LHCN-M2 (cell line): ENCODE measurements at regions not wholly inside any gene's neighbourhood (a gene's known extent, or its start where the extent isn't known, plus 50 kb on each side); places are given as distances from the start of the nearest gene placed in this dataset.

Experiments
- DNase-seq: peaks from one replicate; pipeline ENCODE4 v3.0.0-alpha.2; 2012; ENCODE audit warnings: low read depth

- DNase-seq = no peak
These were observed 205.7 kb downstream of the EPM2A start for GRCh38 chr6:145529582-145529981.

- DNase-seq = no peak
These were observed 204.9 kb downstream of the EPM2A start for GRCh38 chr6:145530454-145530853.

GRCh38 chr6:145531032-145531431 is 204.3 kb downstream of the EPM2A start:
- no peak for DNase-seq

GRCh38 chr6:145531822-145532221 is 203.5 kb downstream of the EPM2A start:
- no peak for DNase-seq

GRCh38 chr6:145532361-145532760 is 203.0 kb downstream of the EPM2A start:
- DNase-seq = no peak

- no peak for DNase-seq
These were observed 200.3 kb downstream of the EPM2A start for GRCh38 chr6:145534989-145535388.

GRCh38 chr6:145538989-145539388 is 196.3 kb downstream of the EPM2A start:
- DNase-seq = no peak

GRCh38 chr6:145539831-145540230 is 195.5 kb downstream of the EPM2A start:
- DNase-seq = peak; percentile 20

GRCh38 chr6:145540741-145541140 is 194.6 kb downstream of the EPM2A start:
- no peak for DNase-seq

GRCh38 chr6:145544041-145544440 is 191.3 kb downstream of the EPM2A start:
- peak; percentile 80 for DNase-seq

GRCh38 chr6:145544514-145544913 is 190.8 kb downstream of the EPM2A start:
- no peak for DNase-seq

GRCh38 chr6:145546265-145546664 is 189.1 kb downstream of the EPM2A start:
- DNase-seq = no peak

GRCh38 chr6:145547594-145548335 is 187.6 kb downstream of the EPM2A start:
- DNase-seq = peak; percentile 20

GRCh38 chr6:145548933-145549648 is 186.2 kb downstream of the EPM2A start:
- no peak for DNase-seq

GRCh38 chr6:145551164-145551563 is 184.2 kb downstream of the EPM2A start:
- no peak for DNase-seq

- no peak for DNase-seq
These were observed 180.2 kb downstream of the EPM2A start for GRCh38 chr6:145555084-145555483.

- DNase-seq = no peak
These were observed 177.8 kb downstream of the EPM2A start for GRCh38 chr6:145557474-145557873.

- DNase-seq = no peak
These were observed 175.5 kb downstream of the EPM2A start for GRCh38 chr6:145559836-145560235.

- no peak for DNase-seq
These were observed 173.9 kb downstream of the EPM2A start for GRCh38 chr6:145561095-145562072.

GRCh38 chr6:145562771-145563615 is 172.3 kb downstream of the EPM2A start:
- peak; percentile 29 for DNase-seq

GRCh38 chr6:145564553-145564952 is 170.8 kb downstream of the EPM2A start:
- no peak for DNase-seq
